ENCODE measurements at regions not wholly inside any gene's neighbourhood (a gene's known extent, or its start where the extent isn't known, plus 50 kb on each side); places are given as distances from the start of the nearest gene placed in this dataset.

- Histone ChIP-seq H4K20me1 (ENCODE audit: low read depth, low read length) (no peaks in the 10 kb centered on the region), H3K4me3 (ENCODE audit: insufficient read depth, low read length, poor library complexity, severe bottlenecking) (no peak overlapping the region), H3K4me2 (ENCODE audit: low read depth, low read length, poor library complexity, severe bottlenecking) (no peak overlapping the region), H3K27ac (ENCODE audit: low read depth, low read length) (no peak overlapping the region), H3K36me3 (ENCODE audit: low read length) (no peaks in the 10 kb centered on the region), H3K9me2 (replicated peaks; ENCODE audit: insufficient read depth, low read length) (no peaks in the 10 kb centered on the region), H3K9me3 (ENCODE audit: insufficient read depth, low read length) (no peaks in the 10 kb centered on the region), H3F3A (ENCODE audit: insufficient read depth) (no peaks in the 10 kb centered on the region), H3K27me3 (ENCODE audit: low read length) (no peaks in the 10 kb centered on the region), H3K9ac (ENCODE audit: low read length) (no peak overlapping the region), H2AFZ (ENCODE audit: low read depth, low read length, severe bottlenecking) (no peak overlapping the region), H3K79me2 (ENCODE audit: insufficient read depth, low read length) (no peaks in the 10 kb centered on the region)
- TF ChIP-seq CTCF (IDR thresholded peaks at IDR 0.05; ENCODE audit: insufficient read depth, low read length, poor library complexity, severe bottlenecking) (no peak), EZH2phosphoT487 (conservative IDR thresholded peaks at IDR 0.05; ENCODE audit: low read length) (no peak)
Measured at GRCh38 chr2:207330912-207331311, 165.2 kb upstream of the KLF7 start.

- Histone ChIP-seq H3K79me2 (ENCODE audit: insufficient read depth, low read length) (no peaks in the 10 kb centered on the region), H3K36me3 (ENCODE audit: low read length) (no peaks in the 10 kb centered on the region), H4K20me1 (ENCODE audit: low read depth, low read length) (no peaks in the 10 kb centered on the region), H3K27ac (ENCODE audit: low read depth, low read length) (no peak overlapping the region), H2AFZ (ENCODE audit: low read depth, low read length, severe bottlenecking) (no peak overlapping the region), H3K4me2 (ENCODE audit: low read depth, low read length, poor library complexity, severe bottlenecking) (no peak overlapping the region), H3F3A (ENCODE audit: insufficient read depth) (no peaks in the 10 kb centered on the region), H3K9me2 (replicated peaks; ENCODE audit: insufficient read depth, low read length) (no peaks in the 10 kb centered on the region), H3K4me3 (ENCODE audit: insufficient read depth, low read length, poor library complexity, severe bottlenecking) (no peak overlapping the region), H3K9ac (ENCODE audit: low read length) (no peak overlapping the region), H3K27me3 (ENCODE audit: low read length) (no peaks in the 10 kb centered on the region), H3K9me3 (ENCODE audit: insufficient read depth, low read length) (no peaks in the 10 kb centered on the region)
- TF ChIP-seq CTCF (IDR thresholded peaks at IDR 0.05; ENCODE audit: insufficient read depth, low read length, poor library complexity, severe bottlenecking) (no peak), EZH2phosphoT487 (conservative IDR thresholded peaks at IDR 0.05; ENCODE audit: low read length) (no peak)
Measured at GRCh38 chr2:207331674-207332073, 165.9 kb upstream of the KLF7 start.

GRCh38 chr2:207332480-207333212, 166.9 kb upstream of the KLF7 start:
- no peak overlapping the region for H2AFZ ChIP-seq (ENCODE audit: low read depth, low read length, severe bottlenecking)
- H3K9ac ChIP-seq (ENCODE audit: low read length) = no peak overlapping the region
- H3K36me3 ChIP-seq (ENCODE audit: low read length) = no peaks in the 10 kb centered on the region
- TF ChIP-seq CTCF (IDR thresholded peaks at IDR 0.05; ENCODE audit: insufficient read depth, low read length, poor library complexity, severe bottlenecking) (no peak), EZH2phosphoT487 (conservative IDR thresholded peaks at IDR 0.05; ENCODE audit: low read length) (no peak)
- no peaks in the 10 kb centered on the region for H3K9me3 ChIP-seq (ENCODE audit: insufficient read depth, low read length)
- H4K20me1 ChIP-seq (ENCODE audit: low read depth, low read length) = no peaks in the 10 kb centered on the region
- H3K27me3 ChIP-seq (ENCODE audit: low read length) = no peaks in the 10 kb centered on the region
- H3K4me2 ChIP-seq (ENCODE audit: low read depth, low read length, poor library complexity, severe bottlenecking) = no peak overlapping the region
- H3K27ac ChIP-seq (ENCODE audit: low read depth, low read length) = no peak overlapping the region
- H3K9me2 ChIP-seq (replicated peaks; ENCODE audit: insufficient read depth, low read length) = no peaks in the 10 kb centered on the region
- H3K4me3 ChIP-seq (ENCODE audit: insufficient read depth, low read length, poor library complexity, severe bottlenecking) = no peak overlapping the region
- no peaks in the 10 kb centered on the region for H3F3A ChIP-seq (ENCODE audit: insufficient read depth)
- no peaks in the 10 kb centered on the region for H3K79me2 ChIP-seq (ENCODE audit: insufficient read depth, low read length)

Measured in SU-DHL-6 (cell line).